H1 (cell line): ENCODE measurements at regions not wholly inside any gene's neighbourhood (a gene's known extent, or its start where the extent isn't known, plus 50 kb on each side); places are given as distances from the start of the nearest gene placed in this dataset.

Source experiments
- CTCF ChIA-PET: fragments of 300-600 bp; sonication (Branson Sonifier 250); formaldehyde crosslinking; loops from one replicate; lab custom pipeline; 2021; ENCODE audit not compliant: partially characterized antibody; lab: Charles Lee
- POLR2A ChIA-PET: fragments of 300-600 bp; sonication (Branson Sonifier 250); formaldehyde crosslinking; loops from one replicate; lab custom pipeline; 2021; ENCODE audit warnings: inconsistent platforms; ENCODE audit not compliant: partially characterized antibody; lab: Charles Lee
- DNase-seq, 2 experiments: peaks; one replicate each; pipeline versions ENCODE4 v3.0.0 to v3.0.0-alpha.2; 2010 to 2022; ENCODE audit warnings: low spot score in 2 of 2, low read depth in 1 of 2, mixed read lengths in 1 of 2
- FAIRE-seq: peaks from 2 replicates; lab custom pipeline; 2011; peaks lifted over from hg19 to GRCh38; lab: Jason Lieb, UNC
- H2AFZ ChIP-seq: 2 replicates; pipeline ENCODE4 v1.8.1; 2012; ENCODE audit warnings: low read length, inconsistent platforms
- H2AK5ac ChIP-seq: 2 replicates; pipeline ENCODE4 v1.6.1; 2013; ENCODE audit warnings: low read depth, low read length
- H2BK120ac ChIP-seq: replicated peaks from 2 replicates; pipeline ENCODE3; 2013; ENCODE audit warnings: low read depth, low read length, inconsistent platforms
- H2BK12ac ChIP-seq: 2 replicates; pipeline ENCODE4 v1.6.1; 2013; ENCODE audit warnings: low read depth, low read length
- H2BK15ac ChIP-seq: 2 replicates; pipeline ENCODE4 v1.6.1; 2013; ENCODE audit warnings: low read length
- H2BK20ac ChIP-seq: 2 replicates; pipeline ENCODE4 v1.6.1; 2013; ENCODE audit warnings: low read length
- H2BK5ac ChIP-seq: 2 replicates; pipeline ENCODE4 v1.6.1; 2013; ENCODE audit warnings: low read depth, low read length
- H3K14ac ChIP-seq: 2 replicates; pipeline ENCODE4 v1.6.1; 2013; ENCODE audit warnings: inconsistent platforms; ENCODE audit not compliant: insufficient read length
- H3K18ac ChIP-seq: 2 replicates; pipeline ENCODE4 v1.6.1; 2013; ENCODE audit warnings: low read length; ENCODE audit errors: extremely low read depth
- H3K23ac ChIP-seq: 2 replicates; pipeline ENCODE4 v1.6.1; 2013; ENCODE audit warnings: inconsistent platforms; ENCODE audit not compliant: insufficient read length
- H3K23me2 ChIP-seq: 2 replicates; pipeline ENCODE4 v1.6.1; 2013; ENCODE audit warnings: low read depth, low read length
- H3K27ac ChIP-seq: 2 replicates; pipeline ENCODE4 v1.6.1; 2011; ENCODE audit warnings: low read depth, low read length, inconsistent platforms
- H3K27me3 ChIP-seq, 4 experiments: replicated peaks in 1 of 4; 1 replicate in 1 of 4; 2 replicates in 3 of 4; pipeline versions ENCODE4 v1.6.1 to v1.8.1; 2011 to 2013; ENCODE audit warnings: low read length in 3 of 4, mild to moderate bottlenecking in 3 of 4, inconsistent platforms in 2 of 4, mixed read lengths in 2 of 4, moderate library complexity in 1 of 4; ENCODE audit not compliant: control insufficient read depth in 3 of 4, insufficient read depth in 3 of 4; ENCODE audit errors: extremely low read depth in 1 of 4
- H3K36me3 ChIP-seq, 4 experiments: 2 replicates each; pipeline versions ENCODE4 v1.6.1 to v1.8.1; 2011 to 2013; ENCODE audit warnings: mild to moderate bottlenecking in 4 of 4, low read length in 3 of 4, moderate library complexity in 2 of 4, control low read depth in 1 of 4, inconsistent platforms in 1 of 4; ENCODE audit not compliant: insufficient read depth in 4 of 4, control insufficient read depth in 2 of 4
- H3K4ac ChIP-seq: replicated peaks from 2 replicates; pipeline ENCODE3; 2013; ENCODE audit warnings: low read length, low read depth, mixed read lengths, inconsistent platforms; ENCODE audit not compliant: insufficient read length
- H3K4me1 ChIP-seq, 4 experiments: replicated peaks in 1 of 4; 1 replicate in 1 of 4; 2 replicates in 3 of 4; pipeline versions ENCODE4 v1.6.1 to v1.8.1; 2011 to 2013; ENCODE audit warnings: low read length in 3 of 4, inconsistent platforms in 2 of 4, mixed read lengths in 1 of 4; ENCODE audit not compliant: insufficient read depth in 4 of 4, control insufficient read depth in 3 of 4
- H3K4me2 ChIP-seq, 2 experiments: 2 replicates each; pipeline versions ENCODE4 v1.6.1 to v1.8.1; 2011 to 2013; ENCODE audit warnings: low read depth in 2 of 2, low read length in 2 of 2, control low read depth in 1 of 2, inconsistent platforms in 1 of 2, mild to moderate bottlenecking in 1 of 2; ENCODE audit not compliant: insufficient read depth in 1 of 2
- H3K4me3 ChIP-seq, 4 experiments: fragments of 200-600, 300-600 bp in 1 of 4; sonication (generic), shearing (Covaris generic), sonication (Bioruptor Twin) in 1 of 4; 2 replicates each; pipeline versions ENCODE4 v1.5.1 to v1.8.1; 2011 to 2016; ENCODE audit warnings: low read length in 4 of 4, low read depth in 3 of 4, control low read depth in 2 of 4, inconsistent platforms in 2 of 4, mild to moderate bottlenecking in 2 of 4, mixed read lengths in 1 of 4, moderate library complexity in 1 of 4; ENCODE audit not compliant: insufficient read depth in 2 of 4; ENCODE audit errors: extremely low read depth in 1 of 4
- H3K56ac ChIP-seq: replicated peaks from 2 replicates; pipeline ENCODE3; 2013; ENCODE audit warnings: low read depth, mild to moderate bottlenecking, mixed read lengths, low read length, inconsistent platforms; ENCODE audit not compliant: insufficient read length
- H3K79me1 ChIP-seq: 2 replicates; pipeline ENCODE4 v1.6.1; 2013; ENCODE audit warnings: low read depth, low read length, control low read depth
- H3K79me2 ChIP-seq, 2 experiments: 2 replicates each; pipeline versions ENCODE4 v1.6.1 to v1.8.1; 2012 to 2013; ENCODE audit warnings: low read length in 2 of 2, mild to moderate bottlenecking in 2 of 2, inconsistent platforms in 1 of 2; ENCODE audit not compliant: insufficient read depth in 2 of 2, control insufficient read depth in 1 of 2
- H3K9ac ChIP-seq, 4 experiments: replicated peaks in 1 of 4; 1 replicate in 1 of 4; 2 replicates in 3 of 4; pipeline versions ENCODE4 v1.6.1 to v1.8.1; 2011 to 2013; ENCODE audit warnings: low read depth in 3 of 4, low read length in 3 of 4, control low read depth in 2 of 4, mild to moderate bottlenecking in 2 of 4, moderate library complexity in 2 of 4, inconsistent platforms in 1 of 4; ENCODE audit errors: extremely low read depth in 1 of 4
- H3K9me3 ChIP-seq, 2 experiments: 2 replicates each; pipeline versions ENCODE4 v1.6.1 to v1.8.1; 2012 to 2013; ENCODE audit warnings: mild to moderate bottlenecking in 2 of 2, moderate library complexity in 2 of 2, control low read depth in 1 of 2, inconsistent platforms in 1 of 2, low read depth in 1 of 2, low read length in 1 of 2, mixed read lengths in 1 of 2; ENCODE audit not compliant: insufficient read depth in 2 of 2
- H4K20me1 ChIP-seq, 2 experiments: replicated peaks in 1 of 2; 2 replicates each; pipeline versions ENCODE3 to v1.8.1; 2011 to 2013; ENCODE audit warnings: inconsistent platforms in 2 of 2, low read length in 2 of 2, mild to moderate bottlenecking in 1 of 2; ENCODE audit not compliant: insufficient read depth in 2 of 2, control insufficient read depth in 1 of 2
- H4K5ac ChIP-seq: 2 replicates; pipeline ENCODE4 v1.6.1; 2013; ENCODE audit warnings: low read length, low read depth, mixed read lengths, inconsistent platforms; ENCODE audit not compliant: insufficient read length
- H4K8ac ChIP-seq: 2 replicates; pipeline ENCODE4 v1.8.0; 2013; ENCODE audit warnings: mild to moderate bottlenecking, moderate library complexity, low read length, inconsistent platforms; ENCODE audit not compliant: insufficient read depth; ENCODE audit errors: extremely low read depth
- H4K91ac ChIP-seq: replicated peaks from 2 replicates; pipeline ENCODE3; 2013; ENCODE audit warnings: low read length, mixed read lengths, inconsistent platforms; ENCODE audit not compliant: insufficient read length
- EP300 ChIP-seq, 2 experiments: IDR thresholded peaks; 1 replicate in 1 of 2; 2 replicates in 1 of 2; pipeline ENCODE4 v1.6.1; 2011 to 2012; ENCODE audit warnings: low read depth in 2 of 2, low read length in 2 of 2, mild to moderate bottlenecking in 2 of 2, borderline replicate concordance in 1 of 2, inconsistent platforms in 1 of 2, moderate library complexity in 1 of 2
- HDAC2 ChIP-seq, 2 experiments: fragments of 300-600 bp in 1 of 2; sonication (generic) in 1 of 2; IDR thresholded peaks; 2 replicates each; pipeline ENCODE4 v1.6.1; 2011 to 2012; ENCODE audit warnings: low read depth in 2 of 2, low read length in 2 of 2, mild to moderate bottlenecking in 2 of 2, moderate library complexity in 2 of 2, borderline replicate concordance in 1 of 2, inconsistent platforms in 1 of 2
- KDM1A ChIP-seq: fragments of 200-600, 300-600 bp; sonication (generic); IDR thresholded peaks from 2 replicates; pipeline ENCODE4 v1.7.1; 2016; ENCODE audit warnings: mild to moderate bottlenecking, low read length, borderline replicate concordance
- KDM5A ChIP-seq: fragments of 200-600 bp; IDR thresholded peaks from 2 replicates; pipeline ENCODE4 v1.7.1; 2012; ENCODE audit warnings: mild to moderate bottlenecking, low read length, inconsistent platforms, mixed read lengths
- PHF8 ChIP-seq: fragments of 200-600 bp; sonication (generic); conservative IDR thresholded peaks from 2 replicates; pipeline ENCODE4 v1.7.1; 2012; ENCODE audit warnings: low read depth, mild to moderate bottlenecking, inconsistent platforms, low read length, moderate library complexity
- POU5F1 ChIP-seq: IDR thresholded peaks from 2 replicates; pipeline ENCODE4 v1.6.1; 2011; ENCODE audit warnings: low read depth, mild to moderate bottlenecking, low read length, moderate library complexity
- SP2 ChIP-seq: IDR thresholded peaks from 2 replicates; pipeline ENCODE4 v1.6.1; 2012; ENCODE audit warnings: mild to moderate bottlenecking, low read length, inconsistent platforms
- WGBS, 2 experiments: shearing (Covaris generic) in 1 of 2; methylation state at CpG; one replicate each; pipeline versions ENCODE4 v1.1.6 to v1.1.7; 2013 to 2015; ENCODE audit warnings: low lambda C conversion rate in 2 of 2, mixed read lengths in 2 of 2, inconsistent platforms in 1 of 2, low coverage in 1 of 2, missing lambda C conversion rate in 1 of 2; ENCODE audit not compliant: insufficient replicate concordance in 2 of 2, insufficient coverage in 1 of 2, insufficient read length in 1 of 2; ENCODE audit errors: extremely low coverage in 1 of 2, missing lambda C conversion rate in 1 of 2; 5-methylcytosine and 5-hydroxymethylcytosine counted together

- H3K4me3 ChIP-seq: no peak overlapping the region
- POLR2A ChIA-PET: no interaction called here
- H3K9ac ChIP-seq: no peak overlapping the region
- CTCF ChIA-PET: interaction anchor here (0.6 to 0.7 kb wide), 2 partner anchors 27 to 440 kb away, joined by 3 to 4 read pairs; no protein-coding TSS in a partner anchor
- H4K91ac ChIP-seq: no peak overlapping the region
- H2BK120ac ChIP-seq: no peak overlapping the region
- H2AFZ ChIP-seq: no peak overlapping the region
- DNase-seq: no peak
- H3K9me3 ChIP-seq: no peaks in the 10 kb centered on the region
- H3K4me1 ChIP-seq: no peaks in the 10 kb centered on the region; a peak in 1 of 7 replicates
- no peak overlapping the region for H2BK15ac ChIP-seq
- H2BK12ac ChIP-seq: no peak overlapping the region
- TF ChIP-seq KDM1A (no peak), SP2 (no peak), HDAC2 (IDR thresholded peaks at IDR 0.05; ENCODE audit: borderline replicate concordance in 1 of 2, low read depth in 2 of 2, low read length in 2 of 2) (no peak), POU5F1 (no peak), PHF8 (no peak), EP300 (IDR thresholded peaks at IDR 0.05; ENCODE audit: borderline replicate concordance in 1 of 2, low read depth in 2 of 2, low read length in 2 of 2) (no peak), KDM5A (no peak)
- TF ChIP-seq, all 59 proteins: peak for 0
- no peaks in the 10 kb centered on the region for H3K79me1 ChIP-seq
- no peak overlapping the region for H3K56ac ChIP-seq
- H3K23me2 ChIP-seq: no peaks in the 10 kb centered on the region
- no peak overlapping the region for H3K27ac ChIP-seq
- no peaks in the 10 kb centered on the region for H3K79me2 ChIP-seq
- H3K14ac ChIP-seq: no peak overlapping the region
- H3K36me3 ChIP-seq: no peaks in the 10 kb centered on the region
- no peaks in the 10 kb centered on the region for H4K20me1 ChIP-seq
- 0 out of 2 replicates have a peak overlapping the region, but pooled peaks have one; percentile 26 for H2BK5ac ChIP-seq
- 0 out of 2 replicates have a peak overlapping the region, but pooled peaks have one; percentile 21 for H2BK20ac ChIP-seq
- no peak for FAIRE-seq
- no peak overlapping the region for H4K8ac ChIP-seq
- no peak overlapping the region for H3K18ac ChIP-seq
- H3K4ac ChIP-seq: no peak overlapping the region
- H3K27me3 ChIP-seq: no peaks in the 10 kb centered on the region
- no peak overlapping the region for H3K23ac ChIP-seq
- no peak overlapping the region for H2AK5ac ChIP-seq
- H3K4me2 ChIP-seq: no peak overlapping the region
- H4K5ac ChIP-seq: no peak overlapping the region
- 92% methylated on average over 6 of the region's 6 CpGs; no CpG with 5 or more reads in 1 of the 2 experiments for WGBS, 2 experiments
These were observed 127.2 kb upstream of the FER start for GRCh38 chr5:108620516-108620915.
